Hepatocyte (in vitro differentiated cells): ENCODE measurements at regions not wholly inside any gene's neighbourhood (a gene's known extent, or its start where the extent isn't known, plus 50 kb on each side); places are given as distances from the start of the nearest gene placed in this dataset.

Source experiments
- EZH2 ChIP-seq: fragments of 200-600 bp; sonication (generic); IDR thresholded peaks from 2 replicates; pipeline ENCODE4 v1.6.1; 2016; ENCODE audit warnings: antibody characterized with exemption, mild to moderate bottlenecking, borderline replicate concordance
- TF ChIP-seq, protein P1 (sequence below): fragments of 200-600 bp; sonication (generic); IDR thresholded peaks from 2 replicates; pipeline ENCODE4 v1.5.1; 2016; ENCODE audit warnings: antibody characterized with exemption, mild to moderate bottlenecking; ENCODE audit not compliant: poor library complexity

DNA sequence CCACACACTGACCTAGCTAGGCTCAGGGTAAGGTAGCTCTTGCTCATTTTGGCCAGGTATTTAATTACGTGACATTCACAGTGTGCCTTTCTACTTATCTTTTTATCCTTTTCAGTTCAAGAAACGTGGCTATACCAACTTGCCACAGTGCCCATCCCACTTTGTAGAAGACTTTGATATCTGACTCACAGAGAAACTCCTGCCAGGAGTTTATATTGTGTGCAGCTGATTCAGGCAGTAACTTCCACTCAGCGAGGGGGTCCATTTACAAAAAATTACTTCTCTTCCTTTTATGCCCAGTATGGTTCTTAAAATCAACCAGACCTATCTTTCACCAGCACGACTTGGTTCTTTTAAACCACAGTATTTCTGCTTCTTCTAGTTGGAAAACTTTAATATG, 75.6 kb downstream of the PRL start:
- TF ChIP-seq, protein P1, sequence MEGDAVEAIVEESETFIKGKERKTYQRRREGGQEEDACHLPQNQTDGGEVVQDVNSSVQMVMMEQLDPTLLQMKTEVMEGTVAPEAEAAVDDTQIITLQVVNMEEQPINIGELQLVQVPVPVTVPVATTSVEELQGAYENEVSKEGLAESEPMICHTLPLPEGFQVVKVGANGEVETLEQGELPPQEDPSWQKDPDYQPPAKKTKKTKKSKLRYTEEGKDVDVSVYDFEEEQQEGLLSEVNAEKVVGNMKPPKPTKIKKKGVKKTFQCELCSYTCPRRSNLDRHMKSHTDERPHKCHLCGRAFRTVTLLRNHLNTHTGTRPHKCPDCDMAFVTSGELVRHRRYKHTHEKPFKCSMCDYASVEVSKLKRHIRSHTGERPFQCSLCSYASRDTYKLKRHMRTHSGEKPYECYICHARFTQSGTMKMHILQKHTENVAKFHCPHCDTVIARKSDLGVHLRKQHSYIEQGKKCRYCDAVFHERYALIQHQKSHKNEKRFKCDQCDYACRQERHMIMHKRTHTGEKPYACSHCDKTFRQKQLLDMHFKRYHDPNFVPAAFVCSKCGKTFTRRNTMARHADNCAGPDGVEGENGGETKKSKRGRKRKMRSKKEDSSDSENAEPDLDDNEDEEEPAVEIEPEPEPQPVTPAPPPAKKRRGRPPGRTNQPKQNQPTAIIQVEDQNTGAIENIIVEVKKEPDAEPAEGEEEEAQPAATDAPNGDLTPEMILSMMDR = no peak
- TF ChIP-seq EZH2 = no peak
